ENCODE measurements at regions not wholly inside any gene's neighbourhood (a gene's known extent, or its start where the extent isn't known, plus 50 kb on each side); places are given as distances from the start of the nearest gene placed in this dataset.
A peak's percentile ranks its signal among the peaks of the same experiment; 100 is the strongest.

- intact Hi-C loops (cut with DNase I) = no loop called here
- DNase-seq (ENCODE audit: low spot score) = no peak
Measured at GRCh38 chr2:134185639-134186038, 68.2 kb upstream of the MGAT5 start.

GRCh38 chr2:134189009-134189720, 64.7 kb upstream of the MGAT5 start:
- no peak for DNase-seq (ENCODE audit: low spot score)
- intact Hi-C loops (cut with DNase I) = no loop called here

- intact Hi-C loops (cut with DNase I) = no loop called here
- DNase-seq (ENCODE audit: low spot score) = no peak
Measured at GRCh38 chr2:134190062-134190806, 63.6 kb upstream of the MGAT5 start.

GRCh38 chr2:134190807-134191203, 63.1 kb upstream of the MGAT5 start:
- intact Hi-C loops (cut with DNase I) = no loop called here
- no peak for DNase-seq (ENCODE audit: low spot score)

- DNase-seq (ENCODE audit: low spot score) = no peak
Measured at GRCh38 chr2:134191835-134192234, 62.0 kb upstream of the MGAT5 start.

GRCh38 chr2:134193006-134193405, 60.9 kb upstream of the MGAT5 start:
- intact Hi-C loops (cut with DNase I) = no loop called here
- DNase-seq (ENCODE audit: low spot score) = no peak

More at GRCh38 chr2:134191835-134192234, 62.0 kb upstream of the MGAT5 start:
- intact Hi-C loops (cut with DNase I) = no loop called here

GRCh38 chr2:134194519-134194918, 59.4 kb upstream of the MGAT5 start:
- DNase-seq (ENCODE audit: low spot score) = no peak
- intact Hi-C loops (cut with DNase I) = no loop called here

GRCh38 chr2:134195341-134195740, 58.5 kb upstream of the MGAT5 start:
- intact Hi-C loops (cut with DNase I) = no loop called here
- no peak for DNase-seq (ENCODE audit: low spot score)

- intact Hi-C loops (cut with DNase I) = no loop called here
- DNase-seq (ENCODE audit: low spot score) = no peak
Measured at GRCh38 chr2:134197445-134197844, 56.4 kb upstream of the MGAT5 start.

GRCh38 chr2:134198006-134198634, 55.8 kb upstream of the MGAT5 start:
- DNase-seq (ENCODE audit: low spot score) = no peak
- intact Hi-C loops (cut with DNase I) = no loop called here

- no peak for DNase-seq (ENCODE audit: low spot score)
- intact Hi-C loops (cut with DNase I) = no loop called here
Measured at GRCh38 chr2:134199123-134199522, 54.7 kb upstream of the MGAT5 start.

- intact Hi-C loops (cut with DNase I) = loop anchor here (5.0 to 10.0 kb wide), 2 partner anchors 63 to 315 kb away; no protein-coding TSS in a partner anchor
Measured at GRCh38 chr2:134200036-134200618, 53.7 kb upstream of the MGAT5 start.

GRCh38 chr2:134201533-134201932, 52.3 kb upstream of the MGAT5 start:
- intact Hi-C loops (cut with DNase I) = loop anchor here (5.0 to 10.0 kb wide), 2 partner anchors 64 to 317 kb away; no protein-coding TSS in a partner anchor
- no peak for DNase-seq (ENCODE audit: low spot score)

More at GRCh38 chr2:134200036-134200618, 53.7 kb upstream of the MGAT5 start:
- no peak for DNase-seq (ENCODE audit: low spot score)

- DNase-seq (ENCODE audit: low spot score) = no peak
- intact Hi-C loops (cut with DNase I) = loop anchor here (5.0 to 10.0 kb wide), 2 partner anchors 65 to 318 kb away; no protein-coding TSS in a partner anchor
Measured at GRCh38 chr2:134202371-134202770, 51.5 kb upstream of the MGAT5 start.

- DNase-seq (ENCODE audit: low spot score) = no peak
- intact Hi-C loops (cut with DNase I) = loop anchor here (5.0 to 10.0 kb wide), 2 partner anchors 66 to 318 kb away; no protein-coding TSS in a partner anchor
Measured at GRCh38 chr2:134203175-134203574, 50.7 kb upstream of the MGAT5 start.

Small RNA genes lying in the stretch of these regions (microRNA-seq; reads per million reads assigned to microRNA genes)
- 6.2 reads per million, percentile 13 among the genes with 10 or more reads in this experiment for gene MIR3679

Data from cardiac septum (tissue), 1 donor.